ENCODE measurements at regions not wholly inside any gene's neighbourhood (a gene's known extent, or its start where the extent isn't known, plus 50 kb on each side); places are given as distances from the start of the nearest gene placed in this dataset.
A peak's percentile ranks its signal among the peaks of the same experiment; 100 is the strongest.

DNA sequence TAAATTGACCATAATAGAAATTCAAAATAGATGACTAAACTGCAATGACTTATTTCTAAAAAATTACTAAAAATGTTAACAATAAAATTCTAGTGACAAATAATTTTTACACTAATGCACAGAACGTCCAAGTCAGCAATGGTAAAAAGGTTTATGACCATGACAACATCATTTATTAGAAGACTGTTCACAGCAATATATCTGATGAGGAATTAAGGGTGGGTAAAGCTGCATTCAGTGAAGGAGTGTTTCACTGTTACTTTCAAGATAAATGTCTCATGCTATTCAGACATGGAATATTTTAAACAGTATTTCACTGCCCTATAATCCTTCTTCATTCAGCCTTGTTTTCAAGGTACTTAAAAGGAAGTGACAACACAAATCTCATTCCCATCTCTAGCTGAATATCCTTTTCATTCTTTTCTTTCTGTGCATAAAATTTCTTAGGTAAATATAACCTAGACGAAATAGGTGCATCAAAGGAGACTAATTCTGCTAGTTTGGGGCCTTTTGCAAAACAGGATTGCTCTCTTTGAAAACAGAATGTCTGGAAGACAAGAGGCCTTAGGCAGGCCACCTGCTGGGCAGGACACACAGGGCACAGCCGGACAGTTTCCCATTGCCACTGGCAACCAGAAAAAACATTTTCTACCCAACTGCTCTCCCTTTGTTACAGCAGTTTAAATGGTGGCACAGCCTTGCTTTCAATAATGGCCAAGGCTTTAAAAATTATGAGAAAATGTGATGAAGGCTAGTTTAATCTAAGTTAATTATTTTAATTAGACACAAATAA is 600.3 kb downstream of the SPRY1 start:
- ATAC-seq = no peak
- peak overlapping the region in 1 of 2 donors; percentile 2 for H3K27ac Mint-ChIP-seq
- DNase-seq = no peak
- H3K27me3 Mint-ChIP-seq = no peaks in the 10 kb centered on the region
- H3K4me3 Mint-ChIP-seq = no peak overlapping the region
- no peaks in the 10 kb centered on the region for H3K9me3 Mint-ChIP-seq
- H3K4me1 Mint-ChIP-seq = no peaks in the 10 kb centered on the region

DNA sequence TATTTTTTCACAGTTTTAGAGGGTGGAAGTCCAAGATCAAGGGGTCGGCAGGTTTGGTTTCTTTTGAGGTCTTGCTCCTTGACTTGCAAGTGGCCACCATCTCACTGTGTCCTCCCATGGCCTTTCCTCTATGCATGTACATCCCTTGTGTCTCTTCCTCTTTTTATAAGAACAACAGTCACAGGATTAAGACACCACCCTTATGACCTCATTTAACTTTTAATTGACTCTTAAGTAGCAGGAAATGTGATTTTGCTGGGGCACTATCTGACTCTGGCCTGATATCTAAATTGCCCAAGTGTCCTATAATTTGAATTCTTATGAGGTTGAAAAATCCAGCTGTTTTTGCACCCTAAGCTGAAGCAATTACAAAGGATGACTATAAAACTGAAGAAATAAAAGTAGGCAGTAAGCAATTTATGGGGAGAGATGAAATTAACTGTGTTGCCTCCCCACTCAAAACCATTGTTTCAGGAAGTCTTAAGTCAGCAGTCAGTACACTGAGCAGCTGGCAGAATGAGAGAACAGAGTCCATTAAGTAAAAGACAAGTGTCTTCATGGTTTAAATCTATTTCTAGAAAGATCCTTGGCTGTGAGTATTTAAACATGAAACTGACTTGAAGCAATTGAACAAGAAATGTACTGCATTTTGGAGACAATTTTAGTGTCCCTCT is 601.3 kb downstream of the SPRY1 start:
- DNase-seq = no peak
- H3K9me3 Mint-ChIP-seq = no peaks in the 10 kb centered on the region
- no peak for ATAC-seq
- H3K4me3 Mint-ChIP-seq = no peak overlapping the region
- H3K27ac Mint-ChIP-seq = no peak overlapping the region
- H3K27me3 Mint-ChIP-seq = no peaks in the 10 kb centered on the region
- no peaks in the 10 kb centered on the region for H3K4me1 Mint-ChIP-seq

DNA sequence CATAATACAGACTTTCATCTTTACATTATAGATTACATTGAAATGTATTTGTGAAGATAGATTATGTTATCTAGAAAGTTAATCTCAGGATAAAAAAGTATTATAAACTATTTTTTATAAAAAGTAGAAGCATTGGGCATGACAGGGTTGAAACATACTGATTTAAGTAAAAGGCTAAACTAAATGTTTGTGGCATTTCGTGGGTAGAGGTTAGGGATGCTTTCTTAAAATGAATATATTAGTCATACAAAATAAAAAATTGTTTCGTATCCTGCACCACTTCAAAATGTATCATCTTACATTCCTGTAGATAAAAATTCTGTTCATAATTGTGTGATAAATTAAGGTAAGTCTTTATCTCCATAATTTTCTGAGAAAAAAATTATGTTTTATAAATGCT is 603.6 kb downstream of the SPRY1 start:
- Mint-ChIP-seq H3K4me3 (no peak overlapping the region), H3K27me3 (no peaks in the 10 kb centered on the region), H3K9me3 (no peaks in the 10 kb centered on the region), H3K4me1 (no peaks in the 10 kb centered on the region), H3K27ac (no peak overlapping the region)
- no peak for DNase-seq
- no peak for ATAC-seq

DNA sequence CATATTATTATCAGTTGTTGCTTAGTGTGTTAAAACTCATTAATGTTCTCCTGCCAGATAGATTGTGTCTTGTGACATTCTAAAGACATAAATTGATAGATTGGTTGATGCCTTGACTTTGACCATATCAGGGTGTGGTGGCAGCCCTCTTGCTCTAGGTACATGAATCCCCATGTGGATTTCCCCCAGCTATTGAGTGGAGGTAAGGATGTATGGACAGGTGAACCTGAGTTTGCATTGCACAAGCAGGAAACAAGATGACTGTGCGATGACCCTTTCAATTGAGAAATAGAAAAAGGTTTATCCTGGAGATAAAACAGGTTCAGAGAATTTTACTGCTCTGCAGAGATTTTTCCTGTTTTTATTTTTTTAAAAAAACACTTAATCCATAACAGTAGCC is 619.2 kb downstream of the SPRY1 start:
- peaks cover 0 to 4% of the 10 kb centered on the region in 2 donors for H3K9me3 Mint-ChIP-seq
- peaks cover 8% of the 10 kb centered on the region for H3K27me3 Mint-ChIP-seq
- H3K4me1 Mint-ChIP-seq = peaks cover 11% of the 10 kb centered on the region
- DNase-seq = no peak
- ATAC-seq = no peak
- no peak overlapping the region for H3K4me3 Mint-ChIP-seq
- no peak overlapping the region for H3K27ac Mint-ChIP-seq

DNA sequence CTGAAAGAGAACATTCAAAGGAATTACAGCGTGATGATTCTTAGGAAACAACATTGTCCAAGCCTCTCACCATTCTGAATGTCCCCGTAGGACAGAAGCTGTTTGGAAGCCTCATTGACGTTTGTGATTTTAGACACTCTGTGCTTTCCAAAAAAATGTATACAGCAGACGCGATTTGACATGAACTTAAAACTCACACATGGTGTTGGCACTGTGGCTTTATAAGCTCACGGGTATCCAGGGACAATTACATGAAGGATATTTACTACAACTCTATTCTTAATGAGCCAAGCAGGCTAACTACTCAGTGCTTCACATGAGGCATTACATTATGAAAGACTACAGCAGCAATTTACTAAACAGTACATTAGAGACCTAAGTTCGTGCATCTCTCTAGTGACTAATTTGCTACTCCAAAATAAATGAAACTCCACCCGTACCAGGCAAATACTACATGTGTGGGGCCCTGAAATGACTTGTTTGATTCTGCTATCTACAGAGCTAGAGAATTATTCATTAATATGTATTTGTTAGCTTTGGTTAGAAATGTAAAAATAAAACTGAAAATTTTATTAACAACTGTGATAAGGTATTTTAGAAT is 620.7 kb downstream of the SPRY1 start:
- Mint-ChIP-seq H3K27ac (no peak overlapping the region), H3K4me3 (no peak overlapping the region)
- no peak for ATAC-seq

DNA sequence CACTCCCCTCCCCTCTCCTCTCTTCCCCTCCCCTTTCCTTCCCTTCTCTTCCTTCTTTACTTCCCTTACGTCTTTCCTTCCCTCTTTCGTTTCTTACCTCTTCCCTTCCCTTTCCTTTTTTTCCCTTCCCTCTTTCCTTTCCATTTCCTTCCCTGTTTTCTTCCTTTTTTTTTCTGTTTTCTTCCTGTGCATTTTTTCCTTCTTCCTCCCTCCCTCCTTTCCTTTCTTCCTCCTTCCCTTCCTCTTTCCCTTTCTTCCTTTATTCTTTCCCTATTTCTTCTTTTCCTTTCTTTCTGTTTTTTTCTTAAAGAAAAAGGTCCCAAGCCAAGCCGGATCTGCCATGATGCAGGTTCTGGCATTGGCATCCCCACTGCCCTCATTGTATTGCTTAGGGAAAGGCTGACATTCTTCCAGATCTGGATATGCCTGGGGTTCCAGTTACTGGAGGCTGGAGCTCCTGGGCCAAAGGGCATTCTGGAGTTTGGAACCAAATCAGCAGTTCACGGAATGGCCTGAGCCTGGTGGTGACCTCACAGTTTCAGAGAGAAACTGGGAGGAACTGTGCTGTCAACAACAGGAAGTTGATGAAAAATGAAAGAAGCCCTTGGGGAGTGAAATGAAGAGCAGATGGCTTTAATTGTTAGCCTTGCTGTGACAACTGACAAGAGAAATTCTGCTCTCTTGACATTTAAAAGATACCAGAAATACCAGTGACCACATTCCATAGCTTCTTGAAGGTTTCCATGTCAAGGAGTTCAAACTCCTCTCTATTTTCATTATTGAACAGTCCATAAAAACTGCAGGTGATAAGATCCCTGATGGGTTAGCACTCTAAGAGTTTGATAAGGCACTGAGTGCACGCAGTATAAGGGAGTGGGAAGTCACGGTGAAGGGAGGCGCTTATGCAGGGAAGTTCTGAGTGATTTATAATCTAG is 622.1 kb downstream of the SPRY1 start:
- peak in 1 of 2 donors; percentile 9 for DNase-seq
- ATAC-seq = peak; percentile 76
- Mint-ChIP-seq H3K4me1 (peaks cover 11% of the 10 kb centered on the region), H3K27me3 (peaks cover 8% of the 10 kb centered on the region), H3K9me3 (peaks cover 6 to 11% of the 10 kb centered on the region in 2 donors), H3K4me3 (peak overlapping the region; percentile 6 to 28), H3K27ac (peak overlapping the region; percentile 91 to 97)

More for the DNA sequence above, 620.7 kb downstream of the SPRY1 start:
- DNase-seq = no peak
- Mint-ChIP-seq H3K4me1 (peaks cover 11% of the 10 kb centered on the region), H3K9me3 (peaks cover 6 to 11% of the 10 kb centered on the region in 2 donors), H3K27me3 (peaks cover 8% of the 10 kb centered on the region)

DNA sequence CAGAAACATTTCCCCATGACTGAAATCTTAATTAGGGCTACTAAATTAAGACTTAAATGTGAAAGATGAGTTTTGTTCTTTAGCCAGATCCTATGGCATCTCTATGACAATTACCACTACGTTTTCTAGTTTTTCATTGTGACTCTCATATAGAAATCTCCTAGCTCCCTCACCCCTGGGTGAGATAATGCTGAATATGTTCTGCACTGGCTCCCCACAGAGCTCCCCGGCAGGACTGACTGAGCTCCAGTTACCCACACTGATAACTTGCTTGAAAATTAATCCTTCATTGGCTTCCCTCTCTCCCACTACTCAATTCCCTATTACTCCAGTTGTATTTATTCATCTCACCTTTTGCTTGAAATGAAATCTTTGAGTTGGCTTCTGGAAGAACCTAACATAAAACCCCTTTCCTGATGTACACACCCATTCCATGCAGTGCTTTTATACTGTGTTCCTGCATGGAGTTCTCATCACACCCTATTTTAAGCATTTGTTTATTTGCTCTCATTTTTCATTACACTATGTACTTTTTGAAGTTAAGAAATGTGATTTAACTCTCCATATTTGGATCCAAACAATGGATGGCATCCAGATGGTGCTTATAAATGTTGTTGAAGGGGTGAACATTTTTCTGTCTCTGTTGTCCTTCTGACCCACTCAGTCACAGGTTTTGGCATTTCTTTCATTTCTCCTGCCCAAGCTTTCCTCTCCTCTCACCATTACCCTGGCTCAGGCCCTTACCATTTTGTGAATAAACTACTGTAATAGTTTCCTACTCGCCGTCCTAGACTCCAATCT is 623.4 kb downstream of the SPRY1 start:
- no peak overlapping the region for H3K27ac Mint-ChIP-seq
- no peak overlapping the region for H3K4me3 Mint-ChIP-seq
- H3K27me3 Mint-ChIP-seq = peaks cover 8% of the 10 kb centered on the region
- H3K9me3 Mint-ChIP-seq = peaks cover 6 to 11% of the 10 kb centered on the region in 2 donors
- no peak for ATAC-seq
- DNase-seq = no peak
- H3K4me1 Mint-ChIP-seq = peaks cover 11% of the 10 kb centered on the region

DNA sequence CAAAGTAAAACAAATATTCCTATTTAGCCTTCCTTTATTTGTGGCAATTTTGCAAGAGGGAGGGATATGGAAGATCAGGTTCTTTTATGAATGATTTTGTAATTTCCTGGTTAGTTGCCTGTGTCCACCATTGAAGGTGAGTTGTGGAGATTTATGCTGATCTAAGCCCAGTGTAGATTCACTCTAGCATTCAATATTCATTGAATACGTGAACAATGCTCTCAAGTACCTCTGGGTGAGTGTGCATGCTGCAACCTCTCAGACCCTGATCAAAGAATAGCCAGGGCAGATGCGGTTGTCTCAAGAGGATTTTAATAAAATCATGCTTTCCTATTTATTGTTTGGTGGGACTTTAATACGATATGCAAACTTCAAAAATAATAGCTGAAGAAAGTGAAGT is 628.4 kb downstream of the SPRY1 start:
- Mint-ChIP-seq H3K27me3 (peaks cover 5% of the 10 kb centered on the region), H3K27ac (no peak overlapping the region), H3K9me3 (peaks cover 6 to 11% of the 10 kb centered on the region in 2 donors), H3K4me3 (no peak overlapping the region), H3K4me1 (no peaks in the 10 kb centered on the region)
- DNase-seq (no peak), ATAC-seq (no peak)

DNA sequence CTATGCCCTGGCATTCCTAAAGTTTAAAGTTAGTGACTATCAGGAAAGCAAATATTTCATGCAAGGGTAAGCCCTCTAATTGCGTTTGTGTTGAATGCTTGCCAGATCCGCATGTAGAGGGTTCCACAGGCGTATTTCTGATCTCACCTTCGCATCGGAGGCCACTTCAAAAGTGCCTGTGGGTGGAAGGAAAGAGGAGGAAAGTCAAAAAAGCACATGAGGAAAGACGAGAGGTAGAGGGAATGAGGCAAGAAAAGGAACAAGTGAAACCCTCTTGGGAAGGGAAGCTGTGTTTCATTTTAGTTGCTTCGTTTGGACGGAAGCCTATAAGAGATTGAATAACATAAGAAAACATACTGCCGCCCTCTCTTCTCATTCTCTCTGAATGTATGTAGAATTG is 628.8 kb downstream of the SPRY1 start:
- Mint-ChIP-seq H3K4me1 (no peaks in the 10 kb centered on the region), H3K4me3 (no peak overlapping the region), H3K9me3 (peaks cover 6 to 11% of the 10 kb centered on the region in 2 donors), H3K27ac (no peak overlapping the region), H3K27me3 (peaks cover under 1% of the 10 kb centered on the region)
- ATAC-seq = no peak
- no peak for DNase-seq

DNA sequence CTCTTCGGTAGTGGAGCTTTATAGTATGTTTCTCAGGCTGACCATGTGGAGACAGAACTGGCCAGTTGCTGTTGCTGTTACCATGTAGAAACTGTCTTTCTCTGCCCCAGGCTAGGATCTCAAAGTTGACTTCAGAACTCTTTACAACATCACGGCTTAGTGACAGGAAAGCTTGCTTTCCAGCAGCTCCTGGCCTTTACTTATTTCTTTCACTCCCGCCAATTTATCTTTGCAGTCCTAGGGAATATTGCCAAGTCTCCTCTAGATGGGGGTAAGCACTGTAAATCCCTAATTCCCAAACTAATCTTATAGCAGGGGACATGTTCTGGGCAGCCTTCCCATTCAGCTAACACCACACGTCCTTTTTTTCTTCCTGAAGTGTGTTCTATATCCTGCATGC is 631.6 kb downstream of the SPRY1 start:
- no peak for DNase-seq
- H3K27ac Mint-ChIP-seq = no peak overlapping the region
- H3K4me3 Mint-ChIP-seq = no peak overlapping the region
- H3K4me1 Mint-ChIP-seq = no peaks in the 10 kb centered on the region
- no peaks in the 10 kb centered on the region for H3K9me3 Mint-ChIP-seq
- H3K27me3 Mint-ChIP-seq = no peaks in the 10 kb centered on the region
- no peak for ATAC-seq

DNA sequence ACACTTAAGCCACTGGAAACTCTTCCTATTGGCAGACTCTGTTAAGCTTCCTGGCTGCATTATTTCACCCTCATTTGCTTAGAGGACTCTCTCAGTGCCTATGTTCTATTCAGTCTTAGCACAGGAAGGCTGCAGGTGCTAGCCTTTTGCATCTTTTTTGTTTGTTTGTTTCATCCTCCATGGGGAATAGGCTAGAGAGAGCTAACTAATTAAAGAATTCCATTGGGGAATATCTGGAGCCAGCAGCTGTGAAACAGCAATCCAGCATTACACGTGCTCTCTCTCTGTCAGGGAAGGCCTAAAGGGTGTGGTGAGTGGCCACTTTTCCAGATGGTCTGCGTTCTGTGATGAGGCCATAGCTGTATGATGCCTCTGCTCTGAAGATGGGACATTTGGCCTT is 633.6 kb downstream of the SPRY1 start:
- no peaks in the 10 kb centered on the region for H3K27me3 Mint-ChIP-seq
- H3K4me1 Mint-ChIP-seq = no peaks in the 10 kb centered on the region

DNA sequence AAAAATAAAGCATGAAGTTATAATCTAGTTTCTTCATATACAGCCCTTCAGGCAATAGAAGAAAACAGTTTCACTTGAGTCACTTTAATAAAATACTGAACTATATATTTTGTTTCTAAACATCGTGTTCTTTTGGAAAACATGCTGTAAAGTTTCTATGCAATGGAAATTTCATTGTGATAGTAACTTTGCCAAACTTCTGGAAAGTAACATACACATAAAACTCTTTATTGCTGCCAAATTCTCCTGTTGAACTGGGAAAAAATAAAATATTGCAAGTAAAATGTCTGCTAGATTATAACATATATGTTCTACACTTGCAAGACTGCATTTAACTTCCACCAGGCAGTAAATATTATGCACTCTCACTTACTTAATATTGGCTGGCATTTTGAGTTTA is 635.4 kb downstream of the SPRY1 start:
- H3K4me3 Mint-ChIP-seq = no peak overlapping the region
- no peaks in the 10 kb centered on the region for H3K9me3 Mint-ChIP-seq
- no peak for DNase-seq
- no peaks in the 10 kb centered on the region for H3K4me1 Mint-ChIP-seq
- no peak for ATAC-seq
- H3K27ac Mint-ChIP-seq = no peak overlapping the region
- H3K27me3 Mint-ChIP-seq = no peaks in the 10 kb centered on the region

More for the DNA sequence above, 633.6 kb downstream of the SPRY1 start:
- H3K4me3 Mint-ChIP-seq = no peak overlapping the region
- DNase-seq (no peak), ATAC-seq (no peak)
- H3K9me3 Mint-ChIP-seq = no peaks in the 10 kb centered on the region
- no peak overlapping the region for H3K27ac Mint-ChIP-seq

DNA sequence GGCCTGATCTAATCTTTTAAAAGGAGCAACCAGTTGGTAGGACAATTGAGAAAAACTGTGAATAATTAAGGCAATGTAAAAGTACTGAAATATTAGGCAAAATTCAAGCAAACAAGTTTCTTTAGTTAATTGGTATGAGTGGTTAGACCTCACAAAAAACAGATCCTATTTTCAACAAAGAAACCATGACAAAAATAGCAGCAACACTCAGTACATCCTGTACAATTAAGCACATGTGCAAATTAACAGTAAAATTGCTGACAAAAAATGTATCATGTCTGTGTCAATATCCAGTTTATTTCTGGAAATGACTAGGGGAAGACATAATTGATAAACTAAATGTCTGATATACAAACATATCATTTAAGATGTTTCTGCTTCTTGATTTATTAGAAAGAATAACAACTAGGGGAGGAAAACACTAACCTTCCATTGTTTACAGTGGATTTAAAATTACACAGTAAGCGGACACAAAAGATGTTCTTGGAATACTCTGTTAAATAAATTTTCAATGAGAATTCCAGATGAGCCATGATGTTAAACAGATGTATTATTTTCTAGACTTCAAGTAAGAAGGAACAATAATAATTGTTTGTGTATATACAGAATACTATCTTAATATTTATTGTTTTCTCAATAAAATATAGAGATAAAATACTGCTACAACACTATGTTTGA is 638.9 kb downstream of the SPRY1 start:
- no peaks in the 10 kb centered on the region for H3K27me3 Mint-ChIP-seq
- H3K9me3 Mint-ChIP-seq = no peaks in the 10 kb centered on the region
- H3K4me3 Mint-ChIP-seq = no peak overlapping the region
- no peak for DNase-seq
- no peak overlapping the region for H3K27ac Mint-ChIP-seq
- no peaks in the 10 kb centered on the region for H3K4me1 Mint-ChIP-seq
- ATAC-seq = no peak

DNA sequence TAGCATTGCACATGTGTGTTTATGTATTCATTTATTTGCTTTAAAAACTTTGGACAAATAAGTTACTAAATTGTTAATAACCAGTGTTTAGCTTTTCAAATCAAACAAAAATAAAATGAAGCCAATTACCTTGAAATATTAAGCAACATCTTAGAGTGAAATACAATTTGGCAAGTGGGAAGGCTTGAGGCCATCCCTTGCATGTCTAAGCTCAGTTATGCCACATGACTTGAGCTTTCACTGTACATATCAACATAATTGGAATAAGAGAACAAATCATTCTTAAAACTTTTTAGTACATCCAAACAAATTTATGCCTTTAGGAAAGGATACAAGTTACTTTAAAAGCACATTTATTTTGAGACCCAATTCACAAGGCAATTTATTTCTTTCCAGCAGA is 640.6 kb downstream of the SPRY1 start:
- DNase-seq (no peak), ATAC-seq (no peak)
- no peaks in the 10 kb centered on the region for H3K4me1 Mint-ChIP-seq
- H3K27me3 Mint-ChIP-seq = no peaks in the 10 kb centered on the region
- no peak overlapping the region for H3K4me3 Mint-ChIP-seq
- no peak overlapping the region for H3K27ac Mint-ChIP-seq
- no peaks in the 10 kb centered on the region for H3K9me3 Mint-ChIP-seq

Measured in stimulated activated naive CD8-positive, alpha-beta T cell treated with anti-CD3 and anti-CD28 coated beads, Interleukin-15, amount 100 ng/mL, for 72 hours (primary cell).